Activated naive CD4-positive, alpha-beta T cell treated with anti-CD3 and anti-CD28 coated beads, Interleukin-2, amount 10 ng/mL, durations not matched to agents 7 days and 5 days (primary cell): ENCODE measurements at regions not wholly inside any gene's neighbourhood (a gene's known extent, or its start where the extent isn't known, plus 50 kb on each side); places are given as distances from the start of the nearest gene placed in this dataset.
"Not testable (repeated sequence)": the region's sequence is repeated elsewhere in the genome, so short reads cannot be mapped to it uniquely, and the experiment has no call there.

Source experiments
- CTCF ChIA-PET: fragments of 350-600 bp; sonication (Branson Sonifier 250); formaldehyde crosslinking; loops from one replicate; lab custom pipeline; 2021; ENCODE audit warnings: antibody characterized with exemption; lab: Charles Lee
- DNase-seq: peaks from one replicate; pipeline ENCODE4 v3.0.0-alpha.2; 2020
- H3K27ac Mint-ChIP-seq: one replicate; pipeline ENCODE4 v1.8.0; 2021; ENCODE audit warnings: mild to moderate bottlenecking, moderate library complexity, mixed read lengths
- H3K27me3 Mint-ChIP-seq: one replicate; pipeline ENCODE4 v1.8.0; 2021; ENCODE audit warnings: mild to moderate bottlenecking, mixed read lengths
- H3K36me3 Mint-ChIP-seq: one replicate; pipeline ENCODE4 v1.8.0; 2021; ENCODE audit warnings: mixed read lengths
- H3K4me1 Mint-ChIP-seq: one replicate; pipeline ENCODE4 v1.8.0; 2021; ENCODE audit warnings: mixed read lengths
- H3K4me3 Mint-ChIP-seq: one replicate; pipeline ENCODE4 v1.8.0; 2021; ENCODE audit warnings: mild to moderate bottlenecking, moderate library complexity, mixed read lengths
- H3K9me3 Mint-ChIP-seq: one replicate; pipeline ENCODE4 v1.8.0; 2021; ENCODE audit warnings: mixed read lengths

- Mint-ChIP-seq H3K4me3 (no peak overlapping the region), H3K4me1 (no peaks in the 10 kb centered on the region), H3K9me3 (peaks cover 2% of the 10 kb centered on the region), H3K27ac (no peak overlapping the region), H3K27me3 (no peaks in the 10 kb centered on the region), H3K36me3 (no peaks in the 10 kb centered on the region)
- peak; percentile 38 for DNase-seq
- CTCF ChIA-PET: interaction anchor here (0.6 to 6.0 kb wide), 19 partner anchors 10 to 1315 kb away, joined by 3 to 74 read pairs (median 3); no protein-coding TSS in a partner anchor
These were observed 199.1 kb downstream of the LRRN1 start for GRCh38 chr3:3998140-3998922.

- H3K36me3 Mint-ChIP-seq, H3K27ac Mint-ChIP-seq, H3K4me1 Mint-ChIP-seq, H3K27me3 Mint-ChIP-seq, DNase-seq, H3K4me3 Mint-ChIP-seq, H3K9me3 Mint-ChIP-seq: not testable (repeated sequence)
- CTCF ChIA-PET: interaction anchor here (0.7 to 6.0 kb wide), 2 partner anchors 799 to 1314 kb away, joined by 3 to 74 read pairs; no protein-coding TSS in a partner anchor
These were observed 200.1 kb downstream of the LRRN1 start for GRCh38 chr3:3999340-3999739.

- no peaks in the 10 kb centered on the region for H3K36me3 Mint-ChIP-seq
- CTCF ChIA-PET: no interaction called here
- DNase-seq: no peak
- no peaks in the 10 kb centered on the region for H3K4me1 Mint-ChIP-seq
- H3K9me3 Mint-ChIP-seq: no peaks in the 10 kb centered on the region
- no peak overlapping the region for H3K4me3 Mint-ChIP-seq
- H3K27ac Mint-ChIP-seq: no peak overlapping the region
- no peaks in the 10 kb centered on the region for H3K27me3 Mint-ChIP-seq
These were observed 202.7 kb downstream of the LRRN1 start for GRCh38 chr3:4001976-4002375.

GRCh38 chr3:4006288-4006687, 207.1 kb downstream of the LRRN1 start:
- Mint-ChIP-seq H3K27ac (no peak overlapping the region), H3K36me3 (no peaks in the 10 kb centered on the region), H3K4me1 (no peaks in the 10 kb centered on the region), H3K9me3 (no peaks in the 10 kb centered on the region), H3K27me3 (no peaks in the 10 kb centered on the region), H3K4me3 (no peak overlapping the region)
- CTCF ChIA-PET: no interaction called here
- no peak for DNase-seq

GRCh38 chr3:4008205-4008604, 209.0 kb downstream of the LRRN1 start:
- H3K27me3 Mint-ChIP-seq: no peaks in the 10 kb centered on the region
- no peaks in the 10 kb centered on the region for H3K36me3 Mint-ChIP-seq
- H3K27ac Mint-ChIP-seq: no peak overlapping the region
- no peak for DNase-seq
- no peaks in the 10 kb centered on the region for H3K4me1 Mint-ChIP-seq
- CTCF ChIA-PET: interaction anchor here (2.4 kb wide), 1 partner anchor 10 kb away, joined by 11 read pairs; no protein-coding TSS in a partner anchor
- H3K9me3 Mint-ChIP-seq: no peaks in the 10 kb centered on the region
- H3K4me3 Mint-ChIP-seq: no peak overlapping the region

GRCh38 chr3:4011166-4011565, 211.9 kb downstream of the LRRN1 start:
- CTCF ChIA-PET: no interaction called here

GRCh38 chr3:4015426-4015825, 216.2 kb downstream of the LRRN1 start:
- Mint-ChIP-seq H3K9me3 (no peaks in the 10 kb centered on the region), H3K4me3 (no peak overlapping the region), H3K27me3 (no peaks in the 10 kb centered on the region), H3K4me1 (peaks cover 3% of the 10 kb centered on the region), H3K36me3 (no peaks in the 10 kb centered on the region), H3K27ac (no peak overlapping the region)
- CTCF ChIA-PET: interaction anchor here (0.9 kb wide), 1 partner anchor 17 kb away, joined by 3 read pairs; no protein-coding TSS in a partner anchor
- DNase-seq: no peak

More at GRCh38 chr3:4011166-4011565, 211.9 kb downstream of the LRRN1 start:
- H3K4me3 Mint-ChIP-seq: no peak overlapping the region
- no peak overlapping the region for H3K27ac Mint-ChIP-seq
- no peaks in the 10 kb centered on the region for H3K36me3 Mint-ChIP-seq
- peaks cover 3% of the 10 kb centered on the region for H3K4me1 Mint-ChIP-seq
- no peak for DNase-seq
- H3K27me3 Mint-ChIP-seq: no peaks in the 10 kb centered on the region
- H3K9me3 Mint-ChIP-seq: no peaks in the 10 kb centered on the region

GRCh38 chr3:4019501-4019900, 220.3 kb downstream of the LRRN1 start:
- CTCF ChIA-PET: no interaction called here
- Mint-ChIP-seq H3K36me3 (no peaks in the 10 kb centered on the region), H3K9me3 (no peaks in the 10 kb centered on the region), H3K4me3 (no peak overlapping the region), H3K4me1 (peaks cover 3% of the 10 kb centered on the region), H3K27me3 (no peaks in the 10 kb centered on the region), H3K27ac (no peak overlapping the region)
- no peak for DNase-seq

GRCh38 chr3:4021162-4021561, 221.9 kb downstream of the LRRN1 start:
- DNase-seq: no peak
- no peak overlapping the region for H3K27ac Mint-ChIP-seq
- no peaks in the 10 kb centered on the region for H3K36me3 Mint-ChIP-seq
- H3K4me1 Mint-ChIP-seq: no peaks in the 10 kb centered on the region
- H3K9me3 Mint-ChIP-seq: no peaks in the 10 kb centered on the region
- H3K4me3 Mint-ChIP-seq: no peak overlapping the region
- H3K27me3 Mint-ChIP-seq: no peaks in the 10 kb centered on the region
- CTCF ChIA-PET: no interaction called here

- CTCF ChIA-PET: no interaction called here
- H3K4me3 Mint-ChIP-seq: no peak overlapping the region
- H3K27ac Mint-ChIP-seq: no peak overlapping the region
- H3K4me1 Mint-ChIP-seq: no peaks in the 10 kb centered on the region
- no peaks in the 10 kb centered on the region for H3K27me3 Mint-ChIP-seq
- DNase-seq: no peak
- H3K36me3 Mint-ChIP-seq: no peaks in the 10 kb centered on the region
- no peaks in the 10 kb centered on the region for H3K9me3 Mint-ChIP-seq
These were observed 229.9 kb downstream of the LRRN1 start for GRCh38 chr3:4029135-4029534.

GRCh38 chr3:4030624-4031023, 231.4 kb downstream of the LRRN1 start:
- CTCF ChIA-PET: interaction anchor here (0.6 kb wide), 1 partner anchor 260 kb away, joined by 3 read pairs; no protein-coding TSS in a partner anchor
- Mint-ChIP-seq H3K9me3 (no peaks in the 10 kb centered on the region), H3K4me1 (no peaks in the 10 kb centered on the region), H3K4me3 (no peak overlapping the region), H3K36me3 (no peaks in the 10 kb centered on the region), H3K27ac (no peak overlapping the region), H3K27me3 (no peaks in the 10 kb centered on the region)
- no peak for DNase-seq

- Mint-ChIP-seq H3K4me1 (no peaks in the 10 kb centered on the region), H3K36me3 (no peaks in the 10 kb centered on the region), H3K4me3 (no peak overlapping the region), H3K27ac (no peak overlapping the region), H3K27me3 (no peaks in the 10 kb centered on the region), H3K9me3 (no peaks in the 10 kb centered on the region)
- no peak for DNase-seq
- CTCF ChIA-PET: no interaction called here
These were observed 234.1 kb downstream of the LRRN1 start for GRCh38 chr3:4033296-4033695.

GRCh38 chr3:4036046-4036445, 236.8 kb downstream of the LRRN1 start:
- Mint-ChIP-seq H3K36me3 (no peaks in the 10 kb centered on the region), H3K27me3 (no peaks in the 10 kb centered on the region), H3K9me3 (no peaks in the 10 kb centered on the region), H3K4me3 (no peak overlapping the region), H3K27ac (no peak overlapping the region), H3K4me1 (no peaks in the 10 kb centered on the region)
- DNase-seq: no peak
- CTCF ChIA-PET: no interaction called here

- no peak overlapping the region for H3K4me3 Mint-ChIP-seq
- no peaks in the 10 kb centered on the region for H3K27me3 Mint-ChIP-seq
- CTCF ChIA-PET: no interaction called here
- no peaks in the 10 kb centered on the region for H3K4me1 Mint-ChIP-seq
- no peak overlapping the region for H3K27ac Mint-ChIP-seq
- no peaks in the 10 kb centered on the region for H3K36me3 Mint-ChIP-seq
- H3K9me3 Mint-ChIP-seq: no peaks in the 10 kb centered on the region
- no peak for DNase-seq
These were observed 239.1 kb downstream of the LRRN1 start for GRCh38 chr3:4038351-4038750.

GRCh38 chr3:4042070-4042469, 242.8 kb downstream of the LRRN1 start:
- Mint-ChIP-seq H3K9me3 (no peaks in the 10 kb centered on the region), H3K4me1 (no peaks in the 10 kb centered on the region), H3K4me3 (no peak overlapping the region), H3K27ac (no peak overlapping the region), H3K27me3 (no peaks in the 10 kb centered on the region), H3K36me3 (no peaks in the 10 kb centered on the region)
- CTCF ChIA-PET: no interaction called here
- DNase-seq: no peak
